ENCODE measurements at regions not wholly inside any gene's neighbourhood (a gene's known extent, or its start where the extent isn't known, plus 50 kb on each side); places are given as distances from the start of the nearest gene placed in this dataset.

DNA sequence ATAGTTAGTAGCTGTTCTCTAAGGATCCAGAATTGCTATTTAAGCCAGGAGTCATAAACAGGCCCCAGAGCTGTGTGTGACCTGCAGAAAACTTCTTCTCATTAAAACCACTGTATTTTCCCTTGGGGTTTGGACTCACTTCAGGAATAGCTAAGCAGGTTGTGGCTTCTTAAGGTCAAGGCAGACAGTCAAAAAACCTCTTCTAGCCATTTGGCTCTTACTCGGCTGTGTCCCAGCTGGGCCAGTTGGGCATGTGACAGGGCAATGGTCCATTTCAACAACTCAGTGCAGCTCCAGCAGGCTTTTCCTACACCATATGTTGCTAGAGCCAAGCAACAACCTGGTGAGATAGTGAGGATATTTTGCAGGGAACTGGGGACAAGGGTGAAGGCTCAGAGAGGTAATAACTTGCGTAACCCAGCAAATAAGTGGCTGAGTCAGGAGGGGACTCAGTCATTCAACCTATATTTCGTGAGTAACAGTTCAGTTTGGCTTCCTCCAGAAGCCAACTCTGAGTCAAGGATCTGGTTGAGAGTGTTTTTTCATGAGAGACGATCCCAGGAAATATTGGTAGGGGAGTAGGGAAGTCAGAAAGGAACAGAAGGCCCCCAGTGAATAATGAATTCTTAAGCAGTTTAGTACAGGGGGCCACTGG is 115.4 kb upstream of the PPP2R2B start:
- ChIA-PET POLR2A (ENCODE audit: unreplicated experiment) (no interaction called here), CTCF (no interaction called here)
- Histone ChIP-seq H3K27me3 (ENCODE audit: low read length) (no peaks in the 10 kb centered on the region), H3F3A (ENCODE audit: low read length, unreplicated experiment) (no peaks in the 10 kb centered on the region), H3K4me1 (ENCODE audit: insufficient read depth, low read length) (no peaks in the 10 kb centered on the region), H3K79me2 (ENCODE audit: low read length) (no peaks in the 10 kb centered on the region), H3K27ac (ENCODE audit: low read length) (no peak overlapping the region), H3K9ac (ENCODE audit: low read length) (no peak overlapping the region), H3K4me3 (ENCODE audit: low read length) (no peak overlapping the region), H4K20me1 (ENCODE audit: low read length) (no peaks in the 10 kb centered on the region), H2AFZ (ENCODE audit: low read length) (no peak overlapping the region), H3K36me3 (ENCODE audit: low read depth, low read length) (no peaks in the 10 kb centered on the region), H3K4me2 (ENCODE audit: low read length) (no peak overlapping the region), H3K9me3 (ENCODE audit: low read length) (no peaks in the 10 kb centered on the region), H3K9me2 (replicated peaks; ENCODE audit: low read length) (no peaks in the 10 kb centered on the region)
- ATAC-seq, result no peak
- TF ChIP-seq EZH2 (IDR thresholded peaks at IDR 0.05; ENCODE audit: low read length, unreplicated experiment), result no peak
- no peak for TF ChIP-seq EZH2phosphoT487 (IDR thresholded peaks at IDR 0.05; ENCODE audit: borderline replicate concordance, low read length)
- TF ChIP-seq, protein P1, sequence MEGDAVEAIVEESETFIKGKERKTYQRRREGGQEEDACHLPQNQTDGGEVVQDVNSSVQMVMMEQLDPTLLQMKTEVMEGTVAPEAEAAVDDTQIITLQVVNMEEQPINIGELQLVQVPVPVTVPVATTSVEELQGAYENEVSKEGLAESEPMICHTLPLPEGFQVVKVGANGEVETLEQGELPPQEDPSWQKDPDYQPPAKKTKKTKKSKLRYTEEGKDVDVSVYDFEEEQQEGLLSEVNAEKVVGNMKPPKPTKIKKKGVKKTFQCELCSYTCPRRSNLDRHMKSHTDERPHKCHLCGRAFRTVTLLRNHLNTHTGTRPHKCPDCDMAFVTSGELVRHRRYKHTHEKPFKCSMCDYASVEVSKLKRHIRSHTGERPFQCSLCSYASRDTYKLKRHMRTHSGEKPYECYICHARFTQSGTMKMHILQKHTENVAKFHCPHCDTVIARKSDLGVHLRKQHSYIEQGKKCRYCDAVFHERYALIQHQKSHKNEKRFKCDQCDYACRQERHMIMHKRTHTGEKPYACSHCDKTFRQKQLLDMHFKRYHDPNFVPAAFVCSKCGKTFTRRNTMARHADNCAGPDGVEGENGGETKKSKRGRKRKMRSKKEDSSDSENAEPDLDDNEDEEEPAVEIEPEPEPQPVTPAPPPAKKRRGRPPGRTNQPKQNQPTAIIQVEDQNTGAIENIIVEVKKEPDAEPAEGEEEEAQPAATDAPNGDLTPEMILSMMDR (conservative IDR thresholded peaks at IDR 0.05; ENCODE audit: low read depth, low read length), result no peak
- BruUV-seq (replicated peaks), result no TSS peak
- DNase-seq, result peak; percentile 51
- intact Hi-C loops (cut with micrococcal nuclease), result no loop called here

DNA sequence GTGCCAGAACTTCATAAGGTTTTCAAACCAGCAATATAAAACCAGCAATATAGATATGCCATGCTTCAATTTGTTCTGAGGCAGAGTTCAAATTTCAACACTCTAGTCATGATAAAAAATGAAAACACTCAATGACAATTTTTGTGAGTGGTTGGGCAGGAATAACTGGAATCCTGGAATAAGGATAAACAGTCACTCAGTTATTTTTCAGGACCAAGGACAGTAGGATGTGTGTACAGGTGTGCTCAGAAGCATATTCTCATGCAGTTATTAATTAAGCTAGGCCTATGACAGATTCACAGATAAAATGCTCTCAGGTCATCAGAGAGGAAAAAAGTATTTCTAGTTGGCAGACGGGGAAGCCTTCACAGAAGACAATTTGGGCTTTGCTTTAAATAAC is 117.3 kb upstream of the PPP2R2B start:
- Histone ChIP-seq H2AFZ (ENCODE audit: low read length) (no peak overlapping the region), H3K9ac (ENCODE audit: low read length) (no peak overlapping the region), H3K27ac (ENCODE audit: low read length) (no peak overlapping the region), H3K79me2 (ENCODE audit: low read length) (no peaks in the 10 kb centered on the region), H3K36me3 (ENCODE audit: low read depth, low read length) (no peaks in the 10 kb centered on the region), H3K27me3 (ENCODE audit: low read length) (no peaks in the 10 kb centered on the region), H3K4me3 (ENCODE audit: low read length) (no peak overlapping the region), H3K4me2 (ENCODE audit: low read length) (no peak overlapping the region), H3F3A (ENCODE audit: low read length, unreplicated experiment) (no peaks in the 10 kb centered on the region), H3K9me2 (replicated peaks; ENCODE audit: low read length) (no peaks in the 10 kb centered on the region), H3K4me1 (ENCODE audit: insufficient read depth, low read length) (no peaks in the 10 kb centered on the region), H3K9me3 (ENCODE audit: low read length) (no peaks in the 10 kb centered on the region), H4K20me1 (ENCODE audit: low read length) (no peaks in the 10 kb centered on the region)
- ATAC-seq (no peak), DNase-seq (peak; percentile 23)
- CTCF ChIA-PET, result no interaction called here
- intact Hi-C loops (cut with micrococcal nuclease), result no loop called here
- BruUV-seq (replicated peaks), result no TSS peak
- POLR2A ChIA-PET (ENCODE audit: unreplicated experiment), result no interaction called here
- TF ChIP-seq, protein P1 (conservative IDR thresholded peaks at IDR 0.05; ENCODE audit: low read depth, low read length), result no peak
- TF ChIP-seq EZH2phosphoT487 (IDR thresholded peaks at IDR 0.05; ENCODE audit: borderline replicate concordance, low read length), result no peak
- TF ChIP-seq EZH2 (IDR thresholded peaks at IDR 0.05; ENCODE audit: low read length, unreplicated experiment), result no peak

DNA sequence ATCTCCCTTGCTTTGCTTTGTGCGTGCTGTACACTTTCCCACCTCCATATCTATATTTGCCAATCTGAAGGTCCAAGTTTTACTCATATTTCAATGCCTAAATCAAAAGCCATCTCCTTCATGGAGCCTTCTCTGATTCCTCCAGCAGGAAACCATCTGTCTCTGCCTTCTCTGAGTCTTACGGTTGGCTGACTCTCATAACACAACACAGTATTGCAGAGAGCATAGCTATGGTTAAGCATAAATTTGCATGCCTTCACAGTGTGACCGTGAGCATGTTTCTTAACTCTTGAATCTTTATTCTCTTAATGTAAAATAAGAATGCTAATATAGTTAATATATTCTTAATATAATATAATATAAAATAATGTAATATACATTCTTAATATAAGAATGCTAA is 136.8 kb upstream of the PPP2R2B start:
- H3K27me3 ChIP-seq (ENCODE audit: low read length), result peaks cover 7% of the 10 kb centered on the region; the same call in 1 of the 2 replicates
- no peak overlapping the region for H3K4me2 ChIP-seq (ENCODE audit: low read length)
- DNase-seq (no peak), ATAC-seq (no peak)
- H2AFZ ChIP-seq (ENCODE audit: low read length), result no peak overlapping the region
- ChIA-PET CTCF (no interaction called here), POLR2A (ENCODE audit: unreplicated experiment) (no interaction called here)
- H3F3A ChIP-seq (ENCODE audit: low read length, unreplicated experiment), result no peaks in the 10 kb centered on the region
- TF ChIP-seq EZH2phosphoT487 (IDR thresholded peaks at IDR 0.05; ENCODE audit: borderline replicate concordance, low read length) (no peak), EZH2 (IDR thresholded peaks at IDR 0.05; ENCODE audit: low read length, unreplicated experiment) (no peak)
- TF ChIP-seq, protein P1 (conservative IDR thresholded peaks at IDR 0.05; ENCODE audit: low read depth, low read length), result no peak
- H3K9ac ChIP-seq (ENCODE audit: low read length), result no peak overlapping the region
- intact Hi-C loops (cut with micrococcal nuclease), result no loop called here
- H3K79me2 ChIP-seq (ENCODE audit: low read length), result no peaks in the 10 kb centered on the region
- H3K9me2 ChIP-seq (replicated peaks; ENCODE audit: low read length), result no peaks in the 10 kb centered on the region
- H4K20me1 ChIP-seq (ENCODE audit: low read length), result no peaks in the 10 kb centered on the region
- no peaks in the 10 kb centered on the region for H3K9me3 ChIP-seq (ENCODE audit: low read length)
- H3K4me3 ChIP-seq (ENCODE audit: low read length), result no peak overlapping the region
- no TSS peak for BruUV-seq (replicated peaks)
- H3K27ac ChIP-seq (ENCODE audit: low read length), result no peak overlapping the region
- no peaks in the 10 kb centered on the region for H3K4me1 ChIP-seq (ENCODE audit: insufficient read depth, low read length)
- H3K36me3 ChIP-seq (ENCODE audit: low read depth, low read length), result no peaks in the 10 kb centered on the region

All from PC-3 (cell line).